Activated CD4-positive, alpha-beta T cell treated with anti-CD3 and anti-CD28 coated beads, Interleukin-2, amount 10 ng/mL, durations not matched to agents 7 days and 5 days (primary cell): ENCODE measurements at regions not wholly inside any gene's neighbourhood (a gene's known extent, or its start where the extent isn't known, plus 50 kb on each side); places are given as distances from the start of the nearest gene placed in this dataset.

ENCODE experiments used
- CTCF ChIA-PET: fragments of 350-600 bp; sonication (Branson Sonifier 250); formaldehyde crosslinking; loops from one replicate; lab custom pipeline; 2021; ENCODE audit warnings: antibody characterized with exemption; lab: Charles Lee
- POLR2A ChIA-PET: fragments of 350-600 bp; sonication (Branson Sonifier 250); formaldehyde crosslinking; loops from one replicate; lab custom pipeline; 2021; ENCODE audit warnings: antibody characterized with exemption; lab: Charles Lee
- DNase-seq: peaks from one replicate; pipeline ENCODE4 v3.0.0-alpha.2; 2020
- H3K27ac Mint-ChIP-seq: one replicate; pipeline ENCODE4 v1.8.0; 2021; ENCODE audit warnings: mild to moderate bottlenecking, moderate library complexity, mixed read lengths
- H3K27me3 Mint-ChIP-seq: one replicate; pipeline ENCODE4 v1.8.0; 2021; ENCODE audit warnings: mixed read lengths
- H3K36me3 Mint-ChIP-seq: one replicate; pipeline ENCODE4 v1.8.0; 2021; ENCODE audit warnings: low read depth, mixed read lengths
- H3K4me1 Mint-ChIP-seq: one replicate; pipeline ENCODE4 v1.8.0; 2021; ENCODE audit warnings: mixed read lengths
- H3K4me3 Mint-ChIP-seq: one replicate; pipeline ENCODE4 v1.8.0; 2021; ENCODE audit warnings: mild to moderate bottlenecking, moderate library complexity, mixed read lengths
- H3K9me3 Mint-ChIP-seq: one replicate; pipeline ENCODE4 v1.8.0; 2021; ENCODE audit warnings: mixed read lengths

DNA sequence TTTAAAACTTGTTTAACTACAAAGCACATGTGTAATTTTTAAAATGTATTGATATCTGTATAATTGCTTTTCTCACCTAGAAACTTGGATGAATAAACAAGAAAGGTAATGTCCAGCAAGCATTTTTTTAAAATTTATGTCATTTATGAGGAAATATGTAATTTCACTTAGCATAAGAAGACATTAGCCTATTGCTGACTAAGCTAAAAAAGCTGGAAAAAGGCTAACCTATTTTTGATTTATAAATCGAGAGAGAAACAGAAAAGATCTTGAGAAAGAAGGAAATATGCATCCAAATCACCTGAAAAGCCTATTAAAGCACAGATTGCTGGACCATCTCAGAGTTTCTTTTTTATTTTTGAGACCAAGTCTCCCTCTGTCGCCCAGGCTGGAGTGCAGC, 1181.3 kb downstream of the SLITRK1 start:
- Mint-ChIP-seq H3K27me3 (no peaks in the 10 kb centered on the region), H3K9me3 (no peaks in the 10 kb centered on the region), H3K36me3 (no peaks in the 10 kb centered on the region), H3K4me3 (no peak overlapping the region), H3K27ac (no peak overlapping the region), H3K4me1 (no peaks in the 10 kb centered on the region)
- ChIA-PET CTCF (no interaction called here), POLR2A (no interaction called here)
- DNase-seq, result no peak

DNA sequence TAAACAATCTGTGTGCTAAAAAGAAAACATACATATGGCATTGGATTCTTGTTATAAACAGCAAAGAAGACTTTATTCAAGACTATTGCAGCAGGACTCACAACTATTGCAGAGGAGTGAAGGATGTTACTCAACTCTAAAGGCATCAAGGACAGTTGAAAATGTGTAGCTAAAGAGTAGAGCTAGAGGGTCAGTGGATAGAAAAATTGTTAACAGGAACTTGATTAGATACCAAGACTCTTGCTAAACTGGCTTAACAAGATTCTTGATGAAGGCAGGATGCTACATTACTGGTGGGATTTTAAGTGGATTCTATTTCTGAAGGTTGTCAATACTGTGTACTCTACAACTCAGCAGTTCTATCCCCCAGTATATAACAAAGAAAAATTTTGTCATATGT, 1183.3 kb downstream of the SLITRK1 start:
- DNase-seq, result no peak
- Mint-ChIP-seq H3K4me1 (no peaks in the 10 kb centered on the region), H3K4me3 (no peak overlapping the region), H3K27me3 (no peaks in the 10 kb centered on the region), H3K36me3 (no peaks in the 10 kb centered on the region), H3K27ac (no peak overlapping the region), H3K9me3 (no peaks in the 10 kb centered on the region)
- POLR2A ChIA-PET, result no interaction called here
- CTCF ChIA-PET, result interaction anchor here (1.0 kb wide), 1 partner anchor 38 kb away, joined by 3 read pairs; no protein-coding TSS in a partner anchor

DNA sequence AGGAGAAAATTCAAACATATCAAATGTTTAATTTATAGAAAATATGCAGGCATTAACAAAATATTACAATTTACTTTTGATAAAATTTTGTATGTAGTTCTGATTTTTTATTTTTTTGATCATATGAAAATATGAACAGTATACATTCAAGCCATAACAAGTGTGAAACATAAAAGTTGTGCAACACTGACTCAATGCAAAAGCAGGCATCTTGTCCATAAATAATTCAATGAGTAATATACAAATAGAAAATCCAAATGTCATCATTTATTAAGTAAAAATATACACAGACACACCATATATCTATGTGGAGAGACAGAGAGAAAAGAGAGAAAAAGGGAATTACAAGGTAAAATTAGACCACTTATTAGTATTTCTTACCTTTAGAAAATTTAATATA, 1183.9 kb downstream of the SLITRK1 start:
- Mint-ChIP-seq H3K27me3 (peaks cover 2% of the 10 kb centered on the region), H3K4me3 (no peak overlapping the region), H3K36me3 (no peaks in the 10 kb centered on the region), H3K27ac (no peak overlapping the region), H3K4me1 (no peaks in the 10 kb centered on the region), H3K9me3 (no peaks in the 10 kb centered on the region)
- CTCF ChIA-PET, result interaction anchor here (1.0 kb wide), 1 partner anchor 37 kb away, joined by 3 read pairs; no protein-coding TSS in a partner anchor
- DNase-seq, result no peak
- POLR2A ChIA-PET, result no interaction called here

- DNase-seq, result no peak
- peaks cover 10% of the 10 kb centered on the region for H3K4me1 Mint-ChIP-seq
- no peak overlapping the region for H3K27ac Mint-ChIP-seq
These were observed 1188.7 kb downstream of the SLITRK1 start for GRCh38 chr13:82693607-82694006.

DNA sequence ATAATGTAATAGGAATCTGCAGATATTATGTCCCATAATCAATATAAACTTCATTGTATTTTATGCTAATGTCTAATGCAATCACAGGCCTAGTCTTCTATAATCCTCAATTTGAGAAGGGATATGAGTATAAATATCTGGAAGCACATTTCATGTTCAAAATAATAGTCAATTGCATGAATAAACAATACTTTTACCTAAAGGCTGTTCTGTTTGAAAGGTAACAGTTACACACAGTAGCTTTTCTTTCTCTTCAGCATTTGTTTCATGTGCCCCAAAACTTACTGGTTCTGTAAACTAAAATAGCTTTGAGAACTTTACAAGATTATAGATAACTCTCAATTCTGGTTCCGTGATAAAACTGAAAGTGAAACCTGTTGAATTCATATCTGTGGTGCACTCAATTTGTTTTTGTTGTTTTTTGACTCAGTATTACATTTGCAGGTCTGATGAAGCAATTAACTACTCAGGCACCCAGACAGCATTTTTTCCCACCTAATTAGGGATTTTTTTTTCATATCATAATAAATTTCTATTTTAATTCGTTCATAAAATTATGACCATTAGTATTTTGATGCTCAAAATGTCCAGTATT, 1193.8 kb downstream of the SLITRK1 start:
- H3K4me1 Mint-ChIP-seq, result peaks cover 20% of the 10 kb centered on the region
- peak overlapping the region; percentile 91 for H3K27ac Mint-ChIP-seq
- CTCF ChIA-PET, result no interaction called here
- H3K36me3 Mint-ChIP-seq, result no peaks in the 10 kb centered on the region
- H3K4me3 Mint-ChIP-seq, result peak overlapping the region; percentile 64
- DNase-seq, result no peak
- H3K9me3 Mint-ChIP-seq, result no peaks in the 10 kb centered on the region
- H3K27me3 Mint-ChIP-seq, result peaks cover under 1% of the 10 kb centered on the region
- POLR2A ChIA-PET, result no interaction called here

More at GRCh38 chr13:82693607-82694006, 1188.7 kb downstream of the SLITRK1 start:
- Mint-ChIP-seq H3K36me3 (no peaks in the 10 kb centered on the region), H3K4me3 (no peak overlapping the region), H3K9me3 (no peaks in the 10 kb centered on the region), H3K27me3 (peaks cover 2% of the 10 kb centered on the region)
- ChIA-PET CTCF (no interaction called here), POLR2A (no interaction called here)

DNA sequence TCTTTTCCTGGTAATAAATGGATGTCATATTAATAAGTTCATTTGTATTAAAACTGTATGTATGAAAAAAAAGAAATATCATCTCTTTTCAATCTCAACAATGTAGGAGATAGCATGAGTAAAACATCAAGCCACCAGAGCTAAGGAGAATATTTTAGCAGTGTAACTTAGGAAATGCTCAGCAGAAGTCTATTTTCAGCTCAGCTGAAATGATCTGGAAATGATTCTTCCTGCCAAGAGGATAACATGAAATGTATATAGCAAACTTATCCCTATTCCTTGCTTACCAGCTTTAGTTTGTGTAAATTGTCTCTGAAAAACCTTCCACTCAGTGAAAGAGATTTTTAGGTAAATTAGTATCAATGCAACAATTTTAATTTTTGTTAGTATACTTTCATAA, 1194.4 kb downstream of the SLITRK1 start:
- H3K4me1 Mint-ChIP-seq, result peaks cover 20% of the 10 kb centered on the region
- peak overlapping the region; percentile 64 for H3K4me3 Mint-ChIP-seq
- H3K27me3 Mint-ChIP-seq, result no peaks in the 10 kb centered on the region
- no peaks in the 10 kb centered on the region for H3K36me3 Mint-ChIP-seq
- H3K9me3 Mint-ChIP-seq, result no peaks in the 10 kb centered on the region
- CTCF ChIA-PET, result no interaction called here
- POLR2A ChIA-PET, result no interaction called here
- peak overlapping the region; percentile 91 for H3K27ac Mint-ChIP-seq
- no peak for DNase-seq

DNA sequence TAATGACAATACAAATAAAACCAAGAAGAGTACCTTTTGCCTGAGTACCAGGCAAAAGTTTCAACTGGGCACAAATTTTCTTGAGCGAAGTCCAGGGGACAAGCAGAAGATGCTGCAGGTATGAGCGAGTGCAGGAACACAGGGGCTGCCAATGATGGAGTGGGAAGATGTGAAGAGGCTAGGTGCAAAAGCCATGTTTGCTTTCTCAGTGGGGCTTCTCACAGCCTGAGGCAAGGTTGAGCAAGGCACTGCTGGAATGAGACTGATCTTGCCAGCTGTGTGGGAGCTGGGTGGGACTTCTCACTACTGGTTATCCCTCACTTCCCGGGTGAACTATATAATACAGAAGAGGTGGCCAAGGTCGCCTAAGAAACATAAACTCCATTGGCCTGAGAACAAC, 1200.7 kb downstream of the SLITRK1 start:
- CTCF ChIA-PET, result no interaction called here
- no peak overlapping the region for H3K4me3 Mint-ChIP-seq
- no peaks in the 10 kb centered on the region for H3K36me3 Mint-ChIP-seq
- H3K27me3 Mint-ChIP-seq, result no peaks in the 10 kb centered on the region
- DNase-seq, result no peak
- POLR2A ChIA-PET, result no interaction called here
- H3K9me3 Mint-ChIP-seq, result no peaks in the 10 kb centered on the region
- H3K4me1 Mint-ChIP-seq, result no peaks in the 10 kb centered on the region
- no peak overlapping the region for H3K27ac Mint-ChIP-seq

DNA sequence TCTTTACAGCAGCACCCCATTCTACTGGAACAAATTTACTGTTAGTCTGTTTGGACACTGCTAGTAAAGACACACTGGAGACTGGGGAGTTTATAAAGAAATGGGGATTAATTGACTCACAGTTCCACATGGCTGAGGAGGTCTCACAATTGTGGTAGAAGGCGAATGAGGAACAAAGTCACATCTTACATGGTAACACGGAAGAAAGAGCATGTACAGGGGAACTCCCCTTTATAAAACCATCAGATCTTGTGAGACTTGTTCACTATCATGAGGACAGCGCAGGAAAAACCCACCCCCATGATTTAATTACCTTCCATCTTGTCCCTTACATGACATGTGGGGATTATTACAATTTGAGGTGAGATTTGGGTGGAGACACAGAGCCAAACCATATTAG, 1204.2 kb downstream of the SLITRK1 start:
- ChIA-PET CTCF (no interaction called here), POLR2A (no interaction called here)
- H3K27me3 Mint-ChIP-seq, result no peaks in the 10 kb centered on the region
- no peak for DNase-seq
- no peak overlapping the region for H3K4me3 Mint-ChIP-seq
- H3K9me3 Mint-ChIP-seq, result no peaks in the 10 kb centered on the region
- no peaks in the 10 kb centered on the region for H3K4me1 Mint-ChIP-seq
- no peaks in the 10 kb centered on the region for H3K36me3 Mint-ChIP-seq
- H3K27ac Mint-ChIP-seq, result no peak overlapping the region

DNA sequence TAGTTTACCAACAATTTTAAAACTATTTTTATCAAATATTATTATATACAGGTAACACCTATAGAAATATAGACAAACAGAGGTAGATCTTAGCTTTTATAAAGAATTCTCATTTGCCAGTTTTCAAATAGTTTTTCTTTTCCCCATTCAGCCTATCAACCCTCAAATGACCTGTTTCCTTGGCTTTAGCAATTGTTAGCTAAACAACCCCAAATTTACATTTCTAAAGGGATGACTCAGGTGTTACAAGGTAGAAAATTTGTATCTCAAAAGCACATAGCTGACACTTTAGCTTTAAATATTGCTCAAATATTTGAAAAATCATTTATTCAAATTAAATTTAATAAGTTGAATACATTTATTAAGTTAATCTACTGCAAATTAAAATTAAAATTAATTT, 1207.2 kb downstream of the SLITRK1 start:
- POLR2A ChIA-PET, result no interaction called here

GRCh38 chr13:82674546-82674945, 1207.7 kb downstream of the SLITRK1 start:
- H3K4me1 Mint-ChIP-seq, result no peaks in the 10 kb centered on the region
- CTCF ChIA-PET, result no interaction called here

More for the DNA sequence above, 1207.2 kb downstream of the SLITRK1 start:
- no peak for DNase-seq
- Mint-ChIP-seq H3K4me1 (no peaks in the 10 kb centered on the region), H3K9me3 (no peaks in the 10 kb centered on the region), H3K27me3 (no peaks in the 10 kb centered on the region), H3K4me3 (no peak overlapping the region), H3K27ac (no peak overlapping the region), H3K36me3 (no peaks in the 10 kb centered on the region)
- CTCF ChIA-PET, result no interaction called here

DNA sequence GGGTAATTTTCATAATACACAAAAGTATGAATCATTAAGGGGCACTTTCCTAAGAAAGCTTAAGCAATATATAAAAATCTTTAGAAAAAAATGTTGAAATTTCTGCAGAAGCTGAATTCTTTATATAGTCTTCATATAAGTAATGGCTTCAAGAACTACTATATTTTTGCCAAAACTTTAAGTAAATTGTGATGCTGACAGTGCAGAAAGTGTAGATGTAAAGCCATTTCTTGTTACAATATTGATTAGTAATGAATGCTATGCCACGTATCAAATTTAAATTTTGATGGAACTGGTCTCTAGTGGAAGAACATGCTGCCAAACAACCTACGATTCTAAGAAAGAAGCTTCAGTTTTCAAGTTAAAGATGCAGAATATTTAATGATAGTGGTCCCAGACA, 1210.0 kb downstream of the SLITRK1 start:
- POLR2A ChIA-PET, result no interaction called here
- H3K9me3 Mint-ChIP-seq, result no peaks in the 10 kb centered on the region
- no peak for DNase-seq
- H3K4me3 Mint-ChIP-seq, result no peak overlapping the region
- H3K36me3 Mint-ChIP-seq, result no peaks in the 10 kb centered on the region
- no peaks in the 10 kb centered on the region for H3K4me1 Mint-ChIP-seq
- CTCF ChIA-PET, result no interaction called here
- H3K27ac Mint-ChIP-seq, result no peak overlapping the region
- H3K27me3 Mint-ChIP-seq, result no peaks in the 10 kb centered on the region

More at GRCh38 chr13:82674546-82674945, 1207.7 kb downstream of the SLITRK1 start:
- no peak for DNase-seq
- Mint-ChIP-seq H3K36me3 (no peaks in the 10 kb centered on the region), H3K27me3 (no peaks in the 10 kb centered on the region), H3K27ac (no peak overlapping the region), H3K9me3 (no peaks in the 10 kb centered on the region), H3K4me3 (no peak overlapping the region)
- POLR2A ChIA-PET, result no interaction called here

DNA sequence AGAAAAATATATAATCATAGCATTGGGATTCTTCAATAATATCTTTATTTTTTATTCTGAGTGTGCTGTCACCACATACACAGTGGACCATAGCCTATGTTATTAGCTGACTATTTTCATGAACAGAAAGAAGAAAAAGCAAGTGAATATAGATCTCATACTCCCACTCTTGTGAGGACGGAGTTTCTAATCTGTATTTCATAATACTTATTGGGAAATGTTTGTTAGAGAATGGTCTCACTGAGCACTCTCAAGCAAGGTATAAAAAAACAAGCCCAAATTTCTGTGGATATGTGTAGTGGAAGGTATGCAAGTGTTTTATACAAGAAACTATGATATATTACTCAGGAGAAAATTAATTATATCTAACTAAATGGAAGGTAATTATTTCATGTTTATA, 1218.1 kb downstream of the SLITRK1 start:
- no peak overlapping the region for H3K4me3 Mint-ChIP-seq
- CTCF ChIA-PET, result no interaction called here

DNA sequence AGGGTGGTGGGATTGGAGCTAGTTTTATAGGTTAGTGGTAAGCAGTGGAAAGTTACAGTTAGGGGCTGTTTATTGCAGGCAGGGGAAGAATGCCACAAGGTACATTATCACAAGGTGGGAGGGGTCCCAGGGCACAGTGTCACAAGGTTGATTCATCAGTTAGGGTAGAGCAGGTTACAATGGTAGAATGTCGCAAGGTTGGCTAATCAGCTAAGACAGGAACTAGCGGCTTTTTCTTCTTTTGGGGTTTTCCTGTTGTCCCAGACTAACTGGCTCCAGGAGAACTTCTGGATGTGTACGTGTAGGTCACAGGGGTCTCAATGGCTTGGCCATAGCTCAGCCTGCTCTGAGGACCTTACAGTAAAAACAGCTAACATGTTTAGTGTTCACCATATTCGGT, 1221.1 kb downstream of the SLITRK1 start:
- no peak for DNase-seq
- no peaks in the 10 kb centered on the region for H3K4me1 Mint-ChIP-seq
- H3K27me3 Mint-ChIP-seq, result no peaks in the 10 kb centered on the region
- H3K27ac Mint-ChIP-seq, result no peak overlapping the region
- H3K9me3 Mint-ChIP-seq, result peaks cover 3% of the 10 kb centered on the region
- POLR2A ChIA-PET, result no interaction called here
- H3K4me3 Mint-ChIP-seq, result no peak overlapping the region
- CTCF ChIA-PET, result interaction anchor here (1.0 kb wide), 1 partner anchor 38 kb away, joined by 3 read pairs; no protein-coding TSS in a partner anchor
- H3K36me3 Mint-ChIP-seq, result no peaks in the 10 kb centered on the region

More for the DNA sequence above, 1218.1 kb downstream of the SLITRK1 start:
- H3K4me1 Mint-ChIP-seq, result no peaks in the 10 kb centered on the region
- H3K27ac Mint-ChIP-seq, result no peak overlapping the region
- H3K27me3 Mint-ChIP-seq, result no peaks in the 10 kb centered on the region
- POLR2A ChIA-PET, result no interaction called here
- peaks cover 3% of the 10 kb centered on the region for H3K9me3 Mint-ChIP-seq
- H3K36me3 Mint-ChIP-seq, result no peaks in the 10 kb centered on the region
- DNase-seq, result no peak

DNA sequence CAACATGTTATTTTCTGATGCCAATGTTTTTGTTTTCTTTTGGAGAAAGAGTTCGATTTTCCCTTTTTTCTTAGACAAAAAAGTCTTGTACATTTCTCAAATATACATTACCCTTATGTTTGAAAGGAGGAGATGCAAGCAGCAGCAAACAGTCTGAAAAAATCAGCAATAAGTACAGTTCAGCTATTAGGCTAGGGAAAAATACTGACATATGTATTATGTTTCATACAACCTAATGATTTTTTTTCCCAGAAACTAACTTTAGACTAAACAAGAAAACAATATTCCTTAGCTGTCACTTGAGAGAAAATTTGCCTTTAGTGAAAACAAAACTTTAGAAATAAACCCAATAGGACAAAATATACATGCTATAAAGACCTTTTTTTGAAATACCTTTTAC, 1223.5 kb downstream of the SLITRK1 start:
- H3K27me3 Mint-ChIP-seq, result no peaks in the 10 kb centered on the region
- POLR2A ChIA-PET, result no interaction called here
- CTCF ChIA-PET, result no interaction called here
- no peak overlapping the region for H3K27ac Mint-ChIP-seq
- no peak overlapping the region for H3K4me3 Mint-ChIP-seq
- H3K9me3 Mint-ChIP-seq, result peaks cover 3% of the 10 kb centered on the region
- no peaks in the 10 kb centered on the region for H3K36me3 Mint-ChIP-seq
- H3K4me1 Mint-ChIP-seq, result no peaks in the 10 kb centered on the region
- DNase-seq, result no peak
